ENCODE measurements at regions not wholly inside any gene's neighbourhood (a gene's known extent, or its start where the extent isn't known, plus 50 kb on each side); places are given as distances from the start of the nearest gene placed in this dataset.

DNA sequence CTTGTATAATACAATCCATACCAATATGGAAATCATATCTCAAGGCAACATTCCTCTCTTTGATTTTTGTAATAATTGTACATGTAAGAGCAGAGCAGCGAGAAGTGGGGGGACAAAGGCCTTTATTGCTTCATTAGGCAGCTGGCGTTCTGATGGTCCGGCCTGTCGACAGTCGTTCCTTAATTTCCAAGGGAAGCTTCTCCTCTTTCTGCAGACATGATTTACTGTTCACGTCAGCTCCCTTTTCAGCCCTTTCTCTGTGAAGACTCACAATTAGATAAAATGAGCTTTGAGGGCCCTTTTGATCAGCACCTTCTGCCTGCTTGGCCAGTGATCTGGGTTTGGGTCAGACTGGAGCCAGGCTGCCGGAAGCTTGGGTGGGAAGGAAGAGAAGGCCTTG, 65.6 kb upstream of the CTBP2 start:
- H3K27ac ChIP-seq (ENCODE audit: low read length) = no peak overlapping the region
- no peak for DNase-seq
- no peaks in the 10 kb centered on the region for H3K36me3 ChIP-seq (ENCODE audit: control insufficient read depth, insufficient read depth, low read length)
- H3K27me3 ChIP-seq (ENCODE audit: control insufficient read depth, insufficient read depth, low read length) = no peaks in the 10 kb centered on the region
- H3K4me3 ChIP-seq (ENCODE audit: low read length) = no peak overlapping the region
- no peaks in the 10 kb centered on the region for H3K4me1 ChIP-seq (ENCODE audit: control insufficient read depth, insufficient read depth, low read length)
- no peaks in the 10 kb centered on the region for H3K9me3 ChIP-seq (ENCODE audit: control insufficient read depth, low read depth, low read length)
- 87% methylated on average over 5 of the region's 7 CpGs for WGBS (ENCODE audit: insufficient coverage, low lambda C conversion rate)

GRCh38 chr10:125225051-125225450, 64.7 kb upstream of the CTBP2 start:
- Histone ChIP-seq H3K4me1 (ENCODE audit: control insufficient read depth, insufficient read depth, low read length) (no peaks in the 10 kb centered on the region), H3K27ac (ENCODE audit: low read length) (no peak overlapping the region), H3K27me3 (ENCODE audit: control insufficient read depth, insufficient read depth, low read length) (no peaks in the 10 kb centered on the region), H3K9me3 (ENCODE audit: control insufficient read depth, low read depth, low read length) (no peaks in the 10 kb centered on the region), H3K4me3 (ENCODE audit: low read length) (no peak overlapping the region), H3K36me3 (ENCODE audit: control insufficient read depth, insufficient read depth, low read length) (no peaks in the 10 kb centered on the region)
- DNase-seq = no peak
- WGBS (ENCODE audit: insufficient coverage, low lambda C conversion rate) = no CpG with 5 or more reads among the region's 3 CpGs

DNA sequence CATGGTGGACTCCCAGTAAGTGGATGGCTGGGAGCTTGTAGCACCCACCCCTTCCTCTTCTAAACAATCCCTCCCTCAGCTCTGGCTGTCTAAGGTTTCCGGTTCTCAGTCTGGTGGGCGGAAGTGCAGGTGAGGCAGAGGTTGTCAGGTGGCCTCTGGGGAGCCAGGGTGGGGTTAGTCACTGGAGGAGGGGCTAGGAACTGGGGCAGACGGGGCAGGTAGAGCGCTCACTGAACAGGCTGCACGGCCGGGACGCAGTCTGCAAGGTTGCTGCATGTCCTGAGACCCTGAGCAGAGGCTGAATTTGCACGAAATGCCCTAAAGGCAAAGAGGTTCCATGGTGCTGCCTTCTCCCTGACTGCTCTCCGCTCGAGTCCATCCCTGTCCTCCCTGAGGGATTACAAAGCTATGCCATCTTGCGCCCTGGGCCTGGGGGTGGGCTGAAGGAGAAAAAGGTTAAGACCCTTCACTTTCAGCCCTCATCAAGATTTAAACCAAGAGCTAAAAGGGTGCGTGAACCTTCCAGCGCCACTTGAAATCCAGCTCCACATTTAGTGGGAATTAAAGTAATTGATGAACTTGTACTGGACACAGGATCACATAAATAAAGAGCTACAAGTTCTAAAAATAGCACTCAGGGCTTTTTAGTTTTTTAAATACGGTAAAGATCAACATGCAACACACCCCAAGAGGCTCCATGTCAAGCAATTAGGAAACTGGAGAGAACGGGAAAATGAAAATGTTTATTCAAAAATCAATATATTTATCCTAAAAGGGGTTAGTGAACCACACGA, 62.3 kb upstream of the CTBP2 start:
- WGBS (ENCODE audit: insufficient coverage, low lambda C conversion rate) = 82% methylated on average over 2 of the region's 16 CpGs
- DNase-seq = no peak

GRCh38 chr10:125221716-125222115, 61.4 kb upstream of the CTBP2 start:
- Histone ChIP-seq H3K4me1 (ENCODE audit: control insufficient read depth, insufficient read depth, low read length) (no peaks in the 10 kb centered on the region), H3K36me3 (ENCODE audit: control insufficient read depth, insufficient read depth, low read length) (no peaks in the 10 kb centered on the region), H3K4me3 (ENCODE audit: low read length) (no peak overlapping the region), H3K27ac (ENCODE audit: low read length) (no peak overlapping the region), H3K9me3 (ENCODE audit: control insufficient read depth, low read depth, low read length) (no peaks in the 10 kb centered on the region), H3K27me3 (ENCODE audit: control insufficient read depth, insufficient read depth, low read length) (no peaks in the 10 kb centered on the region)
- WGBS (ENCODE audit: insufficient coverage, low lambda C conversion rate) = 60% methylated on average over 1 of the region's 8 CpGs
- no peak for DNase-seq

More for the DNA sequence above, 62.3 kb upstream of the CTBP2 start:
- no peak overlapping the region for H3K4me3 ChIP-seq (ENCODE audit: low read length)
- no peak overlapping the region for H3K27ac ChIP-seq (ENCODE audit: low read length)
- H3K4me1 ChIP-seq (ENCODE audit: control insufficient read depth, insufficient read depth, low read length) = no peaks in the 10 kb centered on the region
- H3K9me3 ChIP-seq (ENCODE audit: control insufficient read depth, low read depth, low read length) = no peaks in the 10 kb centered on the region
- no peaks in the 10 kb centered on the region for H3K36me3 ChIP-seq (ENCODE audit: control insufficient read depth, insufficient read depth, low read length)
- no peaks in the 10 kb centered on the region for H3K27me3 ChIP-seq (ENCODE audit: control insufficient read depth, insufficient read depth, low read length)

DNA sequence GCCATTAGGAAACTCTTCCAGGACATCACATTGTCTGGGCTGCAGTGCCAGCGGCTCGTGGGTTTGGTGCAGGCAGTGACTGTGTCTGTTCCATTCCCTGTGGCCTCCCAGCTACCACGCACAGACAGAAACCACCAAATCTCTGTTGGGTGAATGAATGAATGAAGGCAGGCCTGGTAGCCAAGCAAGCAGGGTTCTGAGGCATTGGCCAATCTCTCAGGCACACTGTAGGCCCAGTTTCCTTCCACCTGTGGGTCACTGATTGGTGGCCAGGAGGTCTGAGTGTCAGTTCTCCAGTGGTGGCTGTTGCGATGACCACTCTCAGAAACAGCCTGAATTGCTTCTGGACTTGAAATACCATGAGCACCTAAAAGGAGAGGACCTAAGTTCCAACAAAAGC, 59.4 kb upstream of the CTBP2 start:
- no peaks in the 10 kb centered on the region for H3K4me1 ChIP-seq (ENCODE audit: control insufficient read depth, insufficient read depth, low read length)
- no peak overlapping the region for H3K27ac ChIP-seq (ENCODE audit: low read length)
- no peak overlapping the region for H3K4me3 ChIP-seq (ENCODE audit: low read length)
- no peak for DNase-seq
- H3K36me3 ChIP-seq (ENCODE audit: control insufficient read depth, insufficient read depth, low read length) = no peaks in the 10 kb centered on the region
- WGBS (ENCODE audit: insufficient coverage, low lambda C conversion rate) = no CpG with 5 or more reads among the region's 4 CpGs
- H3K9me3 ChIP-seq (ENCODE audit: control insufficient read depth, low read depth, low read length) = no peaks in the 10 kb centered on the region
- no peaks in the 10 kb centered on the region for H3K27me3 ChIP-seq (ENCODE audit: control insufficient read depth, insufficient read depth, low read length)

- H3K4me3 ChIP-seq (ENCODE audit: low read length) = no peak overlapping the region
- peak in 1 of 2 donors; percentile 8 for DNase-seq
- WGBS (ENCODE audit: insufficient coverage, low lambda C conversion rate) = no CpG with 5 or more reads among the region's 4 CpGs
Observed at GRCh38 chr10:125218967-125219366, 58.6 kb upstream of the CTBP2 start.

DNA sequence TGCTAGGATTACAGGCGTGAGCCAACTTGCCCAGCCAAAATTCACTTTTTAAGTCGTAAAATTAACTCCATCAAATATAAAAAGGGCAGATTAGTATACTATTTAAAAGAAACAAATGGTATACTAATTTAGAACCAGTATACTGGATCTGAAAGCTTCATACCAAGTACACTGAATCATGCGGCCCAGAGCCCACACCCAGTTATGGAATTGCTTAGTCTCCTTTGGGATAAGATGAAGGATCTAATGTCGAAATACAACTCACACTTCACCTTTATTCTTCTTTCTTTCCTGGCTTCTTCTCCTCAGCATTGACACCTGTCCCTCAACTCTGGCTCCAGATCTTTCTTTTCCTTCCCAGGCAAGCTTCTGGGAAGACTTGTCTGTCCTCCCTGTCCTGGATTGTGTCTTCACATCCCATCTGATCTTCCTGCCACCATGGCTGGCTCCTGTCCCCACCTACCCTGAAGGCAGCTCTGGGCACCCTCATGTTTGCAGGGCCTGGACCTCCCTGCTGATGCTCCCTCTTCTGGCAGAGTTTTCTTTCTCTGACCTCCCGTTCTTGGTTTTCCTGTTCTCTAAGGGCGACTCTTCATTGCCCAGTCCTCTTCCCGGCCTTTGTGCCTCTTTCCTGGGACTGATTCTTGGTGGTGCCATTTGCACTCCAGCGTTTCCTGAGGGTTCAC, 57.8 kb upstream of the CTBP2 start:
- no peak for DNase-seq
- no peak overlapping the region for H3K27ac ChIP-seq (ENCODE audit: low read length)
- no peak overlapping the region for H3K4me3 ChIP-seq (ENCODE audit: low read length)
- no peaks in the 10 kb centered on the region for H3K36me3 ChIP-seq (ENCODE audit: control insufficient read depth, insufficient read depth, low read length)
- H3K27me3 ChIP-seq (ENCODE audit: control insufficient read depth, insufficient read depth, low read length) = no peaks in the 10 kb centered on the region
- H3K4me1 ChIP-seq (ENCODE audit: control insufficient read depth, insufficient read depth, low read length) = no peaks in the 10 kb centered on the region
- no peaks in the 10 kb centered on the region for H3K9me3 ChIP-seq (ENCODE audit: control insufficient read depth, low read depth, low read length)
- 91% methylated on average over 5 of the region's 8 CpGs for WGBS (ENCODE audit: insufficient coverage, low lambda C conversion rate)

More at GRCh38 chr10:125218967-125219366, 58.6 kb upstream of the CTBP2 start:
- no peak overlapping the region for H3K27ac ChIP-seq (ENCODE audit: low read length)
- no peaks in the 10 kb centered on the region for H3K9me3 ChIP-seq (ENCODE audit: control insufficient read depth, low read depth, low read length)
- no peaks in the 10 kb centered on the region for H3K36me3 ChIP-seq (ENCODE audit: control insufficient read depth, insufficient read depth, low read length)
- no peaks in the 10 kb centered on the region for H3K27me3 ChIP-seq (ENCODE audit: control insufficient read depth, insufficient read depth, low read length)
- no peaks in the 10 kb centered on the region for H3K4me1 ChIP-seq (ENCODE audit: control insufficient read depth, insufficient read depth, low read length)

- Histone ChIP-seq H3K36me3 (ENCODE audit: control insufficient read depth, insufficient read depth, low read length) (no peaks in the 10 kb centered on the region), H3K9me3 (ENCODE audit: control insufficient read depth, low read depth, low read length) (no peaks in the 10 kb centered on the region), H3K4me1 (ENCODE audit: control insufficient read depth, insufficient read depth, low read length) (no peaks in the 10 kb centered on the region), H3K4me3 (ENCODE audit: low read length) (no peak overlapping the region), H3K27ac (ENCODE audit: low read length) (no peak overlapping the region), H3K27me3 (ENCODE audit: control insufficient read depth, insufficient read depth, low read length) (no peaks in the 10 kb centered on the region)
- WGBS (ENCODE audit: insufficient coverage, low lambda C conversion rate) = no CpG with 5 or more reads among the region's 5 CpGs
- DNase-seq = no peak
Observed at GRCh38 chr10:125216861-125217260, 56.5 kb upstream of the CTBP2 start.

- no peak for DNase-seq
- WGBS (ENCODE audit: insufficient coverage, low lambda C conversion rate) = no CpG with 5 or more reads among the region's 3 CpGs
- H3K27ac ChIP-seq (ENCODE audit: low read length) = no peak overlapping the region
Observed at GRCh38 chr10:125216309-125216708, 55.9 kb upstream of the CTBP2 start.

DNA sequence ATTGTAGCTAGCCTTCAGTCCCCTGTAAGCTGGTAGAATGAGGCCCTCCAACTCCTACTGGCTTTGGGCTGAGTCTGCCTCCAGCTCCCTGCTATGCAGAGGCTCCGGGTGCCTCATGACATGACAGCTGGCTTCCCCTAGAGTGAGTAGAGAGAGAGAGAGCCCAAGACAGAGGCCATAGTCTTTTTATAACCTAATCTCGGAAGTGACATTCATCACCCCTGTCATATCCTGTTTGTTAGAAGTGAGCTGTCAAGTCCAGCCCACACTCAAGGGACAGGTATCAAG, 53.9 kb upstream of the CTBP2 start:
- Histone ChIP-seq H3K27me3 (ENCODE audit: control insufficient read depth, insufficient read depth, low read length) (no peaks in the 10 kb centered on the region), H3K4me1 (ENCODE audit: control insufficient read depth, insufficient read depth, low read length) (no peaks in the 10 kb centered on the region), H3K27ac (ENCODE audit: low read length) (no peak overlapping the region), H3K36me3 (ENCODE audit: control insufficient read depth, insufficient read depth, low read length) (no peaks in the 10 kb centered on the region), H3K9me3 (ENCODE audit: control insufficient read depth, low read depth, low read length) (no peaks in the 10 kb centered on the region), H3K4me3 (ENCODE audit: low read length) (no peak overlapping the region)
- DNase-seq = no peak
- WGBS (ENCODE audit: insufficient coverage, low lambda C conversion rate) = no CpG with 5 or more reads among the region's 2 CpGs

More at GRCh38 chr10:125216309-125216708, 55.9 kb upstream of the CTBP2 start:
- Histone ChIP-seq H3K27me3 (ENCODE audit: control insufficient read depth, insufficient read depth, low read length) (no peaks in the 10 kb centered on the region), H3K4me1 (ENCODE audit: control insufficient read depth, insufficient read depth, low read length) (no peaks in the 10 kb centered on the region), H3K36me3 (ENCODE audit: control insufficient read depth, insufficient read depth, low read length) (no peaks in the 10 kb centered on the region), H3K9me3 (ENCODE audit: control insufficient read depth, low read depth, low read length) (no peaks in the 10 kb centered on the region), H3K4me3 (ENCODE audit: low read length) (no peak overlapping the region)

Data from large intestine (tissue), 3 donors.